Neural progenitor cell (in vitro differentiated cells): ENCODE measurements at regions not wholly inside any gene's neighbourhood (a gene's known extent, or its start where the extent isn't known, plus 50 kb on each side); places are given as distances from the start of the nearest gene placed in this dataset.

Experiments used
- DNase-seq: peaks from one replicate; pipeline ENCODE4 v3.0.0-alpha.2; 2016; ENCODE audit warnings: low spot score
- H2AFZ ChIP-seq: fragments of 200-600 bp; sonication (generic); replicated peaks from 2 replicates; pipeline ENCODE4 v1.6.1; 2016; ENCODE audit warnings: antibody characterized with exemption
- H3F3A ChIP-seq: fragments of 200-600 bp; sonication (generic); 2 replicates; pipeline ENCODE4 v1.6.1; 2016; ENCODE audit warnings: antibody characterized with exemption, low read depth
- H3K27ac ChIP-seq: fragments of 200-600 bp; sonication (generic); 2 replicates; pipeline ENCODE4 v1.5.1; 2016; ENCODE audit warnings: mild to moderate bottlenecking
- H3K27me3 ChIP-seq: fragments of 200-600 bp; sonication (generic); 2 replicates; pipeline ENCODE4 v1.6.1; 2016; ENCODE audit warnings: mild to moderate bottlenecking, moderate library complexity
- H3K36me3 ChIP-seq: fragments of 200-600 bp; sonication (generic); 2 replicates; pipeline ENCODE4 v1.5.1; 2016
- H3K4me1 ChIP-seq: fragments of 200-600 bp; sonication (generic); 2 replicates; pipeline ENCODE4 v1.6.1; 2016; ENCODE audit warnings: mixed run types
- H3K4me2 ChIP-seq: fragments of 200-600 bp; sonication (generic); 2 replicates; pipeline ENCODE4 v1.6.1; 2016
- H3K4me3 ChIP-seq: fragments of 200-600 bp; sonication (generic); 2 replicates; pipeline ENCODE4 v1.5.1; 2016
- H3K79me2 ChIP-seq: fragments of 200-600 bp; sonication (generic); 2 replicates; pipeline ENCODE4 v1.6.1; 2016; ENCODE audit warnings: low read depth
- H3K9ac ChIP-seq: fragments of 200-600 bp; sonication (generic); 2 replicates; pipeline ENCODE4 v1.6.1; 2016
- H3K9me3 ChIP-seq: fragments of 200-600 bp; sonication (generic); 2 replicates; pipeline ENCODE4 v1.5.1; 2016; ENCODE audit warnings: low read depth
- H4K20me1 ChIP-seq: fragments of 200-600 bp; sonication (generic); 2 replicates; pipeline ENCODE4 v1.6.1; 2016; ENCODE audit warnings: low read depth
- H3K27ac Mint-ChIP-seq: 3 replicates; pipeline ENCODE4 v1.8.0; 2021; ENCODE audit warnings: mixed read lengths
- H3K27me3 Mint-ChIP-seq: 2 replicates; pipeline ENCODE4 v1.8.0; 2022; ENCODE audit warnings: low read depth, mild to moderate bottlenecking, inconsistent platforms, moderate library complexity, mixed read lengths; ENCODE audit not compliant: insufficient read depth
- H3K36me3 Mint-ChIP-seq: 3 replicates; pipeline ENCODE4 v1.8.0; 2021; ENCODE audit warnings: mixed read lengths
- H3K4me1 Mint-ChIP-seq: 3 replicates; pipeline ENCODE4 v1.8.0; 2021; ENCODE audit warnings: mixed read lengths
- H3K4me3 Mint-ChIP-seq: 3 replicates; pipeline ENCODE4 v1.8.0; 2021; ENCODE audit warnings: mild to moderate bottlenecking, moderate library complexity, mixed read lengths
- H3K9me3 Mint-ChIP-seq: 3 replicates; pipeline ENCODE4 v1.8.0; 2020; ENCODE audit warnings: mixed read lengths
- EZH2 ChIP-seq: fragments of 200-600 bp; sonication (generic); IDR thresholded peaks from 2 replicates; pipeline ENCODE4 v1.6.1; 2017; ENCODE audit warnings: antibody characterized with exemption, mild to moderate bottlenecking, moderate library complexity
- EZH2phosphoT487 ChIP-seq: fragments of 200-600 bp; sonication (generic); IDR thresholded peaks from 2 replicates; pipeline ENCODE4 v1.6.1; 2017; ENCODE audit warnings: antibody characterized with exemption
- TF ChIP-seq, protein P1 (sequence below): fragments of 200-600 bp; sonication (generic); IDR thresholded peaks from 2 replicates; pipeline ENCODE4 v1.5.1; 2017; ENCODE audit warnings: antibody characterized with exemption, mild to moderate bottlenecking

DNA sequence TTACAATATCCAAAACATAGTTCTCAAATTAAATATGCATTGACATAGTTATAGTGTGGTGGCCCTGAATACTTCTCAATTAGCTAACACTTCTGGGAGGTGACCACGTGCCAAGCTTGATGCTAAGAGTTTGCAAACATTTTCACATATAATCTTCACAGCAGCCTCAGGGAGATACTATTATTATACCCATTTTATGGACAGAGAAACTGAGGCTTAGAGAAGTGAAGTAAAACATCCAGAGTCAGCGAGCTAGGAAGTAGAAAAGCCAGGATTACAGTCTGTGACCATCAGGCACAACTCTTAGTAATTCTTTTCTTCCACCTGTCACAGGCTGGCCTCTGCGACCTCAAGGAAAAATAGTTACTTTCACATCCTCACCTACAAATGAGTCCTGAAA, 102.2 kb upstream of the IRX6 start:
- H3K27ac Mint-ChIP-seq: no peak overlapping the region
- Histone ChIP-seq H3K4me2 (no peak overlapping the region), H3K27me3 (no peaks in the 10 kb centered on the region), H3K4me1 (no peaks in the 10 kb centered on the region), H3K36me3 (no peaks in the 10 kb centered on the region), H2AFZ (no peak overlapping the region), H3K4me3 (no peak overlapping the region), H3K9ac (no peak overlapping the region), H3F3A (no peaks in the 10 kb centered on the region), H3K27ac (no peak overlapping the region), H3K79me2 (no peaks in the 10 kb centered on the region), H3K9me3 (no peaks in the 10 kb centered on the region), H4K20me1 (no peaks in the 10 kb centered on the region)
- TF ChIP-seq, protein P1, sequence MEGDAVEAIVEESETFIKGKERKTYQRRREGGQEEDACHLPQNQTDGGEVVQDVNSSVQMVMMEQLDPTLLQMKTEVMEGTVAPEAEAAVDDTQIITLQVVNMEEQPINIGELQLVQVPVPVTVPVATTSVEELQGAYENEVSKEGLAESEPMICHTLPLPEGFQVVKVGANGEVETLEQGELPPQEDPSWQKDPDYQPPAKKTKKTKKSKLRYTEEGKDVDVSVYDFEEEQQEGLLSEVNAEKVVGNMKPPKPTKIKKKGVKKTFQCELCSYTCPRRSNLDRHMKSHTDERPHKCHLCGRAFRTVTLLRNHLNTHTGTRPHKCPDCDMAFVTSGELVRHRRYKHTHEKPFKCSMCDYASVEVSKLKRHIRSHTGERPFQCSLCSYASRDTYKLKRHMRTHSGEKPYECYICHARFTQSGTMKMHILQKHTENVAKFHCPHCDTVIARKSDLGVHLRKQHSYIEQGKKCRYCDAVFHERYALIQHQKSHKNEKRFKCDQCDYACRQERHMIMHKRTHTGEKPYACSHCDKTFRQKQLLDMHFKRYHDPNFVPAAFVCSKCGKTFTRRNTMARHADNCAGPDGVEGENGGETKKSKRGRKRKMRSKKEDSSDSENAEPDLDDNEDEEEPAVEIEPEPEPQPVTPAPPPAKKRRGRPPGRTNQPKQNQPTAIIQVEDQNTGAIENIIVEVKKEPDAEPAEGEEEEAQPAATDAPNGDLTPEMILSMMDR: no peak
- TF ChIP-seq EZH2 (no peak), EZH2phosphoT487 (no peak)
- peaks cover 8% of the 10 kb centered on the region for H3K4me1 Mint-ChIP-seq
- DNase-seq: no peak
- H3K9me3 Mint-ChIP-seq: peaks cover 14% of the 10 kb centered on the region
- H3K4me3 Mint-ChIP-seq: no peak overlapping the region
- H3K36me3 Mint-ChIP-seq: no peaks in the 10 kb centered on the region
- H3K27me3 Mint-ChIP-seq: peaks cover 6% of the 10 kb centered on the region

DNA sequence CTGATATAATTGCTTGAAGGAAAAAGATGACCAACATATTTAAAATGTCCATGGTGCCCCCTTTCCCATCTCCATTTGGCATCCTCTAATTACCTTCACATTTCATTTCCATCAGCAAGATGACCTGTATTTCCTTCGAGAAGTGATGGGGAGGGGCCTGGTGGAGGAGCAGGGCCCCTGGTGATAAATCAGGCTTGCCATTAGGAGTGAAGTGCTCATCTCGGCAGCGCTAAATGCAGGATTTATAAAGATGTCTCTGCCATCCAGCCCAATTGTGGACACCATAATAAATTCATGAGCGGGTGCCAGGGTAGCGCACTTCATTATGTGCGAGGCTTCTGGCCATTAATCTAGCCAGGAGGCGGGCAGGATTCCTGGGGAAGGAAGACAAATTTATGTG, 101.5 kb upstream of the IRX6 start:
- no peak overlapping the region for H3K27ac ChIP-seq
- H3K9me3 ChIP-seq: no peaks in the 10 kb centered on the region
- H4K20me1 ChIP-seq: no peaks in the 10 kb centered on the region
- H3F3A ChIP-seq: no peaks in the 10 kb centered on the region
- no peaks in the 10 kb centered on the region for H3K79me2 ChIP-seq
- no peak overlapping the region for H3K27ac Mint-ChIP-seq
- no peak for DNase-seq
- H3K9ac ChIP-seq: no peak overlapping the region
- no peak overlapping the region for H3K4me2 ChIP-seq
- H3K4me1 ChIP-seq: no peaks in the 10 kb centered on the region
- no peak overlapping the region for H2AFZ ChIP-seq
- no peak overlapping the region for H3K4me3 Mint-ChIP-seq
- H3K4me1 Mint-ChIP-seq: peaks cover 8% of the 10 kb centered on the region
- H3K9me3 Mint-ChIP-seq: peaks cover 14% of the 10 kb centered on the region
- no peaks in the 10 kb centered on the region for H3K27me3 ChIP-seq
- peaks cover 6% of the 10 kb centered on the region for H3K27me3 Mint-ChIP-seq
- no peaks in the 10 kb centered on the region for H3K36me3 Mint-ChIP-seq
- no peak overlapping the region for H3K4me3 ChIP-seq
- no peak for TF ChIP-seq EZH2
- TF ChIP-seq EZH2phosphoT487: no peak
- TF ChIP-seq, protein P1: no peak
- no peaks in the 10 kb centered on the region for H3K36me3 ChIP-seq

DNA sequence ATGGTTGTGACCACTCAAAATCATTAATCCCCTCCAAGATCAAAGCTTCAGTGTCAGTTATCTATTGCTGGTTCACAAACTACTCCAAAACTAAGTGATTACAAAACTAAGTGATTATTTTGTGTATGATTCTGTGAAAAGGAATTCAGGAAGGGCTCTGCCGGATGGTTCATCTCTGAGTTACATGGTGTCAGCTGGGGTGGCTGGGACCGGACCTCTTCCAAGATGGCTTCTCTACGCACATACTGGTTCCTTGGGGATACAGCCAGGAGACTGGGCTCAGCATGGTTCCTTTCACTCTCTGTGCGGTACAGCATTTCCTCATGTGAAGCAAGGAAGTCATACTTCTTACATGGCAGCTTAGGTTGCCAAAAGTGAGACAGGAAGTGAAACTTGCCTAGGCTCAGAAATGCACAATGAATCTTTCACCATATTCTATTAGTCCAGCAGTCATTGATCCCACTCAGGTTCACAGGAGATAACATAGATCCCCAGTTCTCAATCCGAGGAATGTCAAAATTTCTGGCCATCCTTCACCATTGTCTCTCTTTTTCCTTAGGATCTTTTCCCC, 97.9 kb upstream of the IRX6 start:
- no peaks in the 10 kb centered on the region for H3K4me1 ChIP-seq
- H3F3A ChIP-seq: no peaks in the 10 kb centered on the region
- H2AFZ ChIP-seq: no peak overlapping the region
- H3K4me3 ChIP-seq: no peak overlapping the region
- no peaks in the 10 kb centered on the region for H3K79me2 ChIP-seq
- Mint-ChIP-seq H3K4me1 (peaks cover 8% of the 10 kb centered on the region), H3K27ac (no peak overlapping the region), H3K27me3 (peaks cover 8% of the 10 kb centered on the region), H3K4me3 (no peak overlapping the region), H3K36me3 (no peaks in the 10 kb centered on the region), H3K9me3 (peaks cover 14% of the 10 kb centered on the region)
- no peaks in the 10 kb centered on the region for H3K27me3 ChIP-seq
- no peaks in the 10 kb centered on the region for H3K36me3 ChIP-seq
- DNase-seq: no peak
- H3K4me2 ChIP-seq: no peak overlapping the region
- no peak overlapping the region for H3K9ac ChIP-seq
- TF ChIP-seq EZH2phosphoT487 (no peak), EZH2 (no peak)
- no peak overlapping the region for H3K27ac ChIP-seq
- H3K9me3 ChIP-seq: no peaks in the 10 kb centered on the region
- H4K20me1 ChIP-seq: no peaks in the 10 kb centered on the region

DNA sequence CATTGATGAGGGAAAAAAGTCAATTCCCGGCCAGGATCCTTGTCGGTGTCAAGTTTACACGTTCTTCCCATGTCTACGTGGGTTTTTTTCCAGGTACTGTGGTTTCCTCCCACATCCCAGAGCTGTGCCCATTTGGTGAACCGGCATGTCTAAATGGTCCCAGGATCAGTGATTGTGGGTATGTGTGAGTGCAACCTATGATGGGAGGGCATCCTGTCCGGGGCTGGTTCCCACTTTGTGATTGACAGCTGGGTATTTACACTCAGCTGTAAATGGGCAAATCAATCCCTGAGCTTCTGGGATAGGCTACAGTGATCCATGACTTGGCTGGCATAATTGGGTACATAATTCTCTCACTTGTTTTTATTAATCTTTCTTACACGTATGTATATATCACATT, 91.2 kb upstream of the IRX6 start:
- Histone ChIP-seq H3K27ac (no peak overlapping the region), H3K27me3 (no peaks in the 10 kb centered on the region), H3F3A (no peaks in the 10 kb centered on the region), H3K9me3 (no peaks in the 10 kb centered on the region), H3K9ac (no peak overlapping the region), H3K4me2 (no peak overlapping the region), H3K36me3 (no peaks in the 10 kb centered on the region), H3K79me2 (no peaks in the 10 kb centered on the region), H3K4me1 (no peaks in the 10 kb centered on the region), H3K4me3 (no peak overlapping the region), H2AFZ (no peak overlapping the region), H4K20me1 (no peaks in the 10 kb centered on the region)
- Mint-ChIP-seq H3K4me1 (no peaks in the 10 kb centered on the region), H3K4me3 (no peak overlapping the region), H3K36me3 (no peaks in the 10 kb centered on the region), H3K9me3 (no peaks in the 10 kb centered on the region), H3K27ac (no peak overlapping the region), H3K27me3 (no peaks in the 10 kb centered on the region)
- TF ChIP-seq EZH2 (no peak), EZH2phosphoT487 (no peak)
- TF ChIP-seq, protein P1: no peak
- DNase-seq: no peak
